HG03558 (cell line): ENCODE measurements at regions not wholly inside any gene's neighbourhood (a gene's known extent, or its start where the extent isn't known, plus 50 kb on each side); places are given as distances from the start of the nearest gene placed in this dataset.

ENCODE experiments used
- ATAC-seq: cut with Tn5 transposase; IDR thresholded peaks from one replicate; pipeline ENCODE4 v1.9.1; 2021; ENCODE audit warnings: moderate number of reproducible peaks; ENCODE audit not compliant: unreplicated experiment; ENCODE audit errors: extremely low read depth

- ATAC-seq, result no peak
Measured at GRCh38 chr2:120452945-120453634, 107.2 kb downstream of the INHBB start.

GRCh38 chr2:120453635-120453998 is 107.7 kb downstream of the INHBB start:
- ATAC-seq, result no peak

GRCh38 chr2:120454654-120455385 is 108.9 kb downstream of the INHBB start:
- no peak for ATAC-seq

- ATAC-seq, result no peak
Measured at GRCh38 chr2:120455390-120455789, 109.5 kb downstream of the INHBB start.

GRCh38 chr2:120456867-120457266 is 110.9 kb downstream of the INHBB start:
- no peak for ATAC-seq

- ATAC-seq, result no peak
Measured at GRCh38 chr2:120460511-120460910, 114.6 kb downstream of the INHBB start.

GRCh38 chr2:120461092-120461491 is 115.2 kb downstream of the INHBB start:
- ATAC-seq, result no peak

- ATAC-seq, result no peak
Measured at GRCh38 chr2:120461546-120462537, 115.9 kb downstream of the INHBB start.

GRCh38 chr2:120463527-120463926 is 117.6 kb downstream of the INHBB start:
- no peak for ATAC-seq

- ATAC-seq, result no peak
Measured at GRCh38 chr2:120463996-120464395, 118.1 kb downstream of the INHBB start.

- ATAC-seq, result no peak
Measured at GRCh38 chr2:120464448-120464931, 118.6 kb downstream of the INHBB start.

- no peak for ATAC-seq
Measured at GRCh38 chr2:120465012-120465700, 119.2 kb downstream of the INHBB start.

GRCh38 chr2:120465701-120465988 is 119.7 kb downstream of the INHBB start:
- ATAC-seq, result no peak

GRCh38 chr2:120465989-120466703 is 120.2 kb downstream of the INHBB start:
- ATAC-seq, result no peak

GRCh38 chr2:120466704-120467054 is 120.7 kb downstream of the INHBB start:
- no peak for ATAC-seq

GRCh38 chr2:120468136-120468535 is 122.2 kb downstream of the INHBB start:
- no peak for ATAC-seq

- ATAC-seq, result no peak
Measured at GRCh38 chr2:120469426-120469825, 123.5 kb downstream of the INHBB start.

- ATAC-seq, result no peak
Measured at GRCh38 chr2:120470041-120470965, 124.4 kb downstream of the INHBB start.

GRCh38 chr2:120471166-120471565 is 125.2 kb downstream of the INHBB start:
- no peak for ATAC-seq
